GM19467 (cell line): ENCODE measurements at regions not wholly inside any gene's neighbourhood (a gene's known extent, or its start where the extent isn't known, plus 50 kb on each side); places are given as distances from the start of the nearest gene placed in this dataset.
"Not testable (repeated sequence)": the region's sequence is repeated elsewhere in the genome, so short reads cannot be mapped to it uniquely, and the experiment has no call there.

Experiments
- ATAC-seq: cut with Tn5 transposase; IDR thresholded peaks from one replicate; pipeline ENCODE4 v1.9.1; 2021; ENCODE audit warnings: mild to moderate bottlenecking, moderate library complexity; ENCODE audit not compliant: unreplicated experiment

DNA sequence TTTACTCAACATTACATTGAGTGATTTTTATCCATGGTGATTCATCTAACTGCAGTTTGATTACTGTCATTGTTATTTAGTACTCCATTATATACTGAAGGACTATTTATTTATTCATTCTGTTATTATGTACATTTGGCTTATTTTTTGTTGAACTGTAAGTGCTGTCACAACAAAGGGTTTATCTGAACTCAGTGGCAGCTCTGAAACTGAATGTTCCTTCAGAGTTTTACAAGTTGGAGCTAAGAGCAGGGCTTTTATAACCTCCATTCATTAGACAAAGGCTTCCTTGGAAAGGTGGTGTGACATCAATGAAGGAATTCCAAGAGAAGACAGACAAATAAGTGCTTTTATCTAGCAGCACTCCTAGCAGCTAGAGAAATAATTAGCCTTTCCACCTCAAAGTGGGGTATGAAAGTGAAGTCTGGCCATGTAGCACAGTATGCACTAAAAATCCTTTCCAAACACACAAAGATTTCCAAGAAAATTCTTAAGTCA lies 83.3 kb upstream of the GORAB start:
- ATAC-seq = no peak

DNA sequence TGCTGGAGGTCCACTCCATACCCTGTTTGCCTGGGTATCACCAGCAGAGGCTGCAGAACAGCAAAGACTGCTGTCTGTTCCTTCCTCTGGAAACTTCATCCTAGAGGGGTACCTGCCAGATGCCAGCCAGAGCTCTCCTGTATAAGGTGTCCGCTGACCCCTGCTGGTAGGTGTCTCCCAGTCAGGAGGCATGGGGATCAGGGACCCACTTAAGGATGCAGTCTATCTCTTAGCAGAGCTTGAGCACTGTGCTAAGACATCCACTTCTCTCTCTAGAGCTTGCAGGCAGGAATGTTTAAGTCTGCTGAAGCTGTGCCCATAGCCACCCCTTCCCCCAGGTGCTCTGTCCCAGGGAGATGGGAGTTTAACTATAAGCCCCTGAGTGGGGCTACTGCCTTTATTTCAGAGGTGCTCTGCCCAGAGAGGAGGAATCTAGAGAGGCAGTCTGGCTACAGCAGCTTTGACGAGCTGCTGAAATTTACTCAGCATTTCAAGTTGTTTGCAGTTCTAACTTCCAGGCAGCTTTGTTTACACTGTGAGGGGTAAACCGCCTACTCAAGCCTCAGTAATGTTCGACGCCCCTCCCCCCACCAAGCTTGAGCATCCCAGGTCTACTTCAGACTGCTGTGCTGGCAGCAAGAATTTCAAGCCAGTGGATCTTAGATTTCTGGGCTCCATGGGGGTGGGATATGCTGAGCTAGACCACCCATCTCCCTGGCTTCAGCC lies 74.5 kb upstream of the GORAB start:
- not testable (repeated sequence) for ATAC-seq

- ATAC-seq = no peak
Observed at GRCh38 chr1:170460001-170460400, 72.0 kb upstream of the GORAB start.

- ATAC-seq = no peak
Observed at GRCh38 chr1:170460414-170461155, 71.4 kb upstream of the GORAB start.

GRCh38 chr1:170461291-170461747 lies 70.6 kb upstream of the GORAB start:
- no peak for ATAC-seq

DNA sequence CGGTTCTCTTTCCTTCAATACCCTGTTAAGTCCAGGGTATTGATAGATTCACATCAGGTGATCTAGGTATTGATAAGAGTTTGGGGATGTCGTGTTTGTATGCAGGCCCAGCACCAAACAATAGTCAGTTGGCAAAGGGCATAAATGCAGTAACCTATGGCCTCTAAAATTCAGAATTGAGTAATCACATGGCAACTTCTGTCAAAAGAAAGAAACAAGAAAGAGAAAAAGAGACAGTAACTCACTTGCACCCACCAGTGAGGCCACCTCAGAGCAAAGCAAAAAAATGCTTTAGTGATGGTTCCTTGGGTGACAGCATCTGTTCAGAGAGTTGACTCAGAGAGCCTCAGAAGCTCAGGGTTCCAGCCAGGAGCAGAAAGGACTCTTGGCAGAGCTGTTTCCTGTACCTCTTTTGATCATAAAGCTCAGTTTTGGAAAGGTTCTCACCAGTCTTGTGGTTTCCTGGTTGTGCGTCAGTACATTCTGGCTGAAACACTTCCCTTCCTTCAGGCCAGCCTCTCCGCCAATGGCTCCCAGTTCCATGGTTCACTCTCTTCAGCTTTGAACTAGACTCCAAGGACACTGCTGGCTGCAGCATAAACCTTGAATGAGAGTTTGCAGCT lies 70.1 kb upstream of the GORAB start:
- no peak for ATAC-seq

GRCh38 chr1:170470121-170470520 lies 61.8 kb upstream of the GORAB start:
- no peak for ATAC-seq

GRCh38 chr1:170471398-170472053 lies 60.4 kb upstream of the GORAB start:
- no peak for ATAC-seq

GRCh38 chr1:170481000-170481399 lies 51.0 kb upstream of the GORAB start:
- ATAC-seq = no peak
